ENCODE measurements at regions not wholly inside any gene's neighbourhood (a gene's known extent, or its start where the extent isn't known, plus 50 kb on each side); places are given as distances from the start of the nearest gene placed in this dataset.

GRCh38 chrX:39619182-39620009, 478.4 kb downstream of the BCOR start:
- POLR2A ChIA-PET, result no interaction called here
- TF ChIP-seq ELF1 (IDR thresholded peaks at IDR 0.05), result no peak
- TF ChIP-seq, protein P1, sequence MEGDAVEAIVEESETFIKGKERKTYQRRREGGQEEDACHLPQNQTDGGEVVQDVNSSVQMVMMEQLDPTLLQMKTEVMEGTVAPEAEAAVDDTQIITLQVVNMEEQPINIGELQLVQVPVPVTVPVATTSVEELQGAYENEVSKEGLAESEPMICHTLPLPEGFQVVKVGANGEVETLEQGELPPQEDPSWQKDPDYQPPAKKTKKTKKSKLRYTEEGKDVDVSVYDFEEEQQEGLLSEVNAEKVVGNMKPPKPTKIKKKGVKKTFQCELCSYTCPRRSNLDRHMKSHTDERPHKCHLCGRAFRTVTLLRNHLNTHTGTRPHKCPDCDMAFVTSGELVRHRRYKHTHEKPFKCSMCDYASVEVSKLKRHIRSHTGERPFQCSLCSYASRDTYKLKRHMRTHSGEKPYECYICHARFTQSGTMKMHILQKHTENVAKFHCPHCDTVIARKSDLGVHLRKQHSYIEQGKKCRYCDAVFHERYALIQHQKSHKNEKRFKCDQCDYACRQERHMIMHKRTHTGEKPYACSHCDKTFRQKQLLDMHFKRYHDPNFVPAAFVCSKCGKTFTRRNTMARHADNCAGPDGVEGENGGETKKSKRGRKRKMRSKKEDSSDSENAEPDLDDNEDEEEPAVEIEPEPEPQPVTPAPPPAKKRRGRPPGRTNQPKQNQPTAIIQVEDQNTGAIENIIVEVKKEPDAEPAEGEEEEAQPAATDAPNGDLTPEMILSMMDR (IDR thresholded peaks at IDR 0.05), result no peak
- TF ChIP-seq EP300 (IDR thresholded peaks at IDR 0.05; ENCODE audit: borderline replicate concordance in 1 of 2, low read depth in 1 of 2, low read length in 1 of 2), result no peak
- no peak for TF ChIP-seq TAF1 (IDR thresholded peaks at IDR 0.05; ENCODE audit: borderline replicate concordance, low read depth, low read length)
- no peak for TF ChIP-seq NFIC (IDR thresholded peaks at IDR 0.05; ENCODE audit: borderline replicate concordance)
- TF ChIP-seq, protein P2, sequence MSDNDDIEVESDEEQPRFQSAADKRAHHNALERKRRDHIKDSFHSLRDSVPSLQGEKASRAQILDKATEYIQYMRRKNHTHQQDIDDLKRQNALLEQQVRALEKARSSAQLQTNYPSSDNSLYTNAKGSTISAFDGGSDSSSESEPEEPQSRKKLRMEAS (IDR thresholded peaks at IDR 0.05; ENCODE audit: low read depth), result no peak
- TF ChIP-seq, protein P3, sequence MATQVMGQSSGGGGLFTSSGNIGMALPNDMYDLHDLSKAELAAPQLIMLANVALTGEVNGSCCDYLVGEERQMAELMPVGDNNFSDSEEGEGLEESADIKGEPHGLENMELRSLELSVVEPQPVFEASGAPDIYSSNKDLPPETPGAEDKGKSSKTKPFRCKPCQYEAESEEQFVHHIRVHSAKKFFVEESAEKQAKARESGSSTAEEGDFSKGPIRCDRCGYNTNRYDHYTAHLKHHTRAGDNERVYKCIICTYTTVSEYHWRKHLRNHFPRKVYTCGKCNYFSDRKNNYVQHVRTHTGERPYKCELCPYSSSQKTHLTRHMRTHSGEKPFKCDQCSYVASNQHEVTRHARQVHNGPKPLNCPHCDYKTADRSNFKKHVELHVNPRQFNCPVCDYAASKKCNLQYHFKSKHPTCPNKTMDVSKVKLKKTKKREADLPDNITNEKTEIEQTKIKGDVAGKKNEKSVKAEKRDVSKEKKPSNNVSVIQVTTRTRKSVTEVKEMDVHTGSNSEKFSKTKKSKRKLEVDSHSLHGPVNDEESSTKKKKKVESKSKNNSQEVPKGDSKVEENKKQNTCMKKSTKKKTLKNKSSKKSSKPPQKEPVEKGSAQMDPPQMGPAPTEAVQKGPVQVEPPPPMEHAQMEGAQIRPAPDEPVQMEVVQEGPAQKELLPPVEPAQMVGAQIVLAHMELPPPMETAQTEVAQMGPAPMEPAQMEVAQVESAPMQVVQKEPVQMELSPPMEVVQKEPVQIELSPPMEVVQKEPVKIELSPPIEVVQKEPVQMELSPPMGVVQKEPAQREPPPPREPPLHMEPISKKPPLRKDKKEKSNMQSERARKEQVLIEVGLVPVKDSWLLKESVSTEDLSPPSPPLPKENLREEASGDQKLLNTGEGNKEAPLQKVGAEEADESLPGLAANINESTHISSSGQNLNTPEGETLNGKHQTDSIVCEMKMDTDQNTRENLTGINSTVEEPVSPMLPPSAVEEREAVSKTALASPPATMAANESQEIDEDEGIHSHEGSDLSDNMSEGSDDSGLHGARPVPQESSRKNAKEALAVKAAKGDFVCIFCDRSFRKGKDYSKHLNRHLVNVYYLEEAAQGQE (IDR thresholded peaks at IDR 0.05; ENCODE audit: low read depth, low read length), result no peak
- TF ChIP-seq, protein P4, sequence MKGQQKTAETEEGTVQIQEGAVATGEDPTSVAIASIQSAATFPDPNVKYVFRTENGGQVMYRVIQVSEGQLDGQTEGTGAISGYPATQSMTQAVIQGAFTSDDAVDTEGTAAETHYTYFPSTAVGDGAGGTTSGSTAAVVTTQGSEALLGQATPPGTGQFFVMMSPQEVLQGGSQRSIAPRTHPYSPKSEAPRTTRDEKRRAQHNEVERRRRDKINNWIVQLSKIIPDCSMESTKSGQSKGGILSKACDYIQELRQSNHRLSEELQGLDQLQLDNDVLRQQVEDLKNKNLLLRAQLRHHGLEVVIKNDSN (IDR thresholded peaks at IDR 0.05; ENCODE audit: borderline replicate concordance, low read depth), result no peak
- TF ChIP-seq GATA2 (CRISPR knock-in tag; IDR thresholded peaks at IDR 0.05), result no peak

More at GRCh38 chrX:39619182-39620009, 478.4 kb downstream of the BCOR start:
- Histone ChIP-seq H3K9ac (no peak overlapping the region), H3K9me3 (no peaks in the 10 kb centered on the region), H4K20me1 (ENCODE audit: insufficient read depth) (no peaks in the 10 kb centered on the region), H3K27me3 (ENCODE audit: insufficient read depth) (peaks cover 11% of the 10 kb centered on the region), H3K4me3 (ENCODE audit: low read depth in 2 of 2, low read length in 1 of 2) (no peak overlapping the region), H2AFZ (ENCODE audit: low read depth) (no peak overlapping the region), H3K9me2 (no peaks in the 10 kb centered on the region), H3K4me1 (ENCODE audit: control insufficient read depth in 1 of 2, insufficient read depth in 2 of 2, low read depth in 1 of 2, low read length in 1 of 2) (peaks cover 0 to 4% of the 10 kb centered on the region in 2 experiments; a peak in 1 of 4 replicates), H3K79me2 (ENCODE audit: insufficient read depth) (no peaks in the 10 kb centered on the region), H3F3A (replicated peaks; ENCODE audit: insufficient read depth) (no peaks in the 10 kb centered on the region), H3K36me3 (replicated peaks in 1 of 2; ENCODE audit: control insufficient read depth in 1 of 2, insufficient read depth in 2 of 2, low read length in 1 of 2) (no peaks in the 10 kb centered on the region), H3K4me2 (no peak overlapping the region), H3K27ac (ENCODE audit: low read depth in 2 of 2, low read length in 1 of 2) (peak overlapping the region in 1 of 2 experiments; percentile 34; a peak in 2 of 4 replicates)
- DNase-seq, result peak; percentile 41
- WGBS (ENCODE audit: low lambda C conversion rate), result 19% methylated on average over 7 of the region's 7 CpGs
- CTCF ChIA-PET, result no interaction called here
